Uterus (tissue), 3 donors: ENCODE measurements at regions not wholly inside any gene's neighbourhood (a gene's known extent, or its start where the extent isn't known, plus 50 kb on each side); places are given as distances from the start of the nearest gene placed in this dataset.

Experiments
- DNase-seq, 2 donors: peaks; one replicate each; pipeline ENCODE4 v3.0.0-alpha.2; 2019 to 2020
- H3K27ac ChIP-seq, 2 donors: fragments of 200-600 bp; sonication (generic); 1 replicate in 1 of 2; 2 replicates in 1 of 2; pipeline ENCODE4 v1.5.1; 2016 to 2018
- H3K27me3 ChIP-seq, 2 donors: fragments of 200-600 bp; sonication (generic); one replicate each; pipeline ENCODE4 v1.5.1; 2018 to 2019; ENCODE audit warnings: control low read depth in 1 of 2
- H3K36me3 ChIP-seq, 2 donors: fragments of 200-600 bp; sonication (generic); one replicate each; pipeline ENCODE4 v1.5.1; 2019; ENCODE audit warnings: control low read depth in 1 of 2
- H3K4me1 ChIP-seq, 2 donors: fragments of 200-600 bp; sonication (generic); one replicate each; pipeline ENCODE4 v1.5.1; 2018 to 2019; ENCODE audit warnings: control low read depth in 1 of 2
- H3K4me3 ChIP-seq, 2 donors: fragments of 200-600 bp; sonication (generic); 1 replicate in 1 of 2; 2 replicates in 1 of 2; pipeline ENCODE4 v1.5.1; 2018 to 2019; ENCODE audit warnings: mild to moderate bottlenecking in 1 of 2
- H3K9me3 ChIP-seq, 2 donors: fragments of 200-600 bp; sonication (generic); one replicate each; pipeline ENCODE4 v1.5.1; 2019; ENCODE audit warnings: control low read depth in 1 of 2
- CTCF ChIP-seq, 4 experiments: fragments of 200-600 bp in 2 of 4; fragments of 450-650 bp in 2 of 4; sonication (generic) in 2 of 4; IDR thresholded peaks; one replicate each; pipeline ENCODE4 v1.5.1; 2016 to 2019; ENCODE audit warnings: antibody characterized with exemption in 4 of 4, mild to moderate bottlenecking in 2 of 4, moderate library complexity in 1 of 4
- POLR2A ChIP-seq, 2 donors: fragments of 450-650 bp; IDR thresholded peaks; one replicate each; pipeline ENCODE4 v1.6.1; 2016; ENCODE audit warnings: antibody characterized with exemption in 2 of 2, mild to moderate bottlenecking in 1 of 2, moderate library complexity in 1 of 2
- intact Hi-C: fragments of 100-400 bp; cut with DNase I; formaldehyde crosslinking; loops from one replicate; pipeline ENCODE4 v1.15.1; 2023; ENCODE audit warnings: low total_unique reads
- donor health status: DM: yes; HTN: yes; CAD: no.

- intact Hi-C loops: no loop called here
- no peaks in the 10 kb centered on the region for H3K9me3 ChIP-seq
- no peaks in the 10 kb centered on the region for H3K27me3 ChIP-seq
- H3K4me1 ChIP-seq: no peaks in the 10 kb centered on the region
- no peak overlapping the region for H3K27ac ChIP-seq
- no peaks in the 10 kb centered on the region for H3K36me3 ChIP-seq
- H3K4me3 ChIP-seq: no peak overlapping the region
- TF ChIP-seq POLR2A (IDR thresholded peaks at IDR 0.05) (no peak), CTCF (IDR thresholded peaks at IDR 0.05) (no peak)
- no peak for DNase-seq
These were observed 223.1 kb upstream of the POGK start for GRCh38 chr1:166616206-166616605.

- H3K9me3 ChIP-seq: no peaks in the 10 kb centered on the region
- no peak overlapping the region for H3K4me3 ChIP-seq
- no peak for TF ChIP-seq POLR2A (IDR thresholded peaks at IDR 0.05)
- no peak for TF ChIP-seq CTCF (IDR thresholded peaks at IDR 0.05)
- H3K27me3 ChIP-seq: no peaks in the 10 kb centered on the region
- H3K27ac ChIP-seq: no peak overlapping the region
- H3K4me1 ChIP-seq: no peaks in the 10 kb centered on the region
- no peak for DNase-seq
- intact Hi-C loops: no loop called here
- H3K36me3 ChIP-seq: no peaks in the 10 kb centered on the region
These were observed 212.6 kb upstream of the POGK start for GRCh38 chr1:166626711-166627110.

GRCh38 chr1:166627558-166627957 is 211.7 kb upstream of the POGK start:
- DNase-seq: no peak
- intact Hi-C loops: no loop called here
- Histone ChIP-seq H3K9me3 (no peaks in the 10 kb centered on the region), H3K27me3 (no peaks in the 10 kb centered on the region), H3K4me3 (no peak overlapping the region), H3K36me3 (no peaks in the 10 kb centered on the region), H3K27ac (no peak overlapping the region), H3K4me1 (no peaks in the 10 kb centered on the region)
- TF ChIP-seq POLR2A (IDR thresholded peaks at IDR 0.05): no peak
- TF ChIP-seq CTCF (IDR thresholded peaks at IDR 0.05): no peak

- Histone ChIP-seq H3K4me1 (no peaks in the 10 kb centered on the region), H3K27ac (no peak overlapping the region), H3K27me3 (no peaks in the 10 kb centered on the region), H3K4me3 (no peak overlapping the region), H3K36me3 (no peaks in the 10 kb centered on the region), H3K9me3 (no peaks in the 10 kb centered on the region)
- DNase-seq: no peak
- intact Hi-C loops: no loop called here
- TF ChIP-seq POLR2A (IDR thresholded peaks at IDR 0.05): no peak
These were observed 211.0 kb upstream of the POGK start for GRCh38 chr1:166628259-166628658.

GRCh38 chr1:166629946-166630345 is 209.3 kb upstream of the POGK start:
- no peak overlapping the region for H3K27ac ChIP-seq
- H3K27me3 ChIP-seq: no peaks in the 10 kb centered on the region
- DNase-seq: no peak
- no peaks in the 10 kb centered on the region for H3K4me1 ChIP-seq
- no peaks in the 10 kb centered on the region for H3K9me3 ChIP-seq
- TF ChIP-seq POLR2A (IDR thresholded peaks at IDR 0.05) (no peak), CTCF (IDR thresholded peaks at IDR 0.05) (no peak)
- intact Hi-C loops: no loop called here
- H3K4me3 ChIP-seq: no peak overlapping the region
- no peaks in the 10 kb centered on the region for H3K36me3 ChIP-seq

- H3K4me3 ChIP-seq: no peak overlapping the region
- H3K36me3 ChIP-seq: no peaks in the 10 kb centered on the region
- H3K9me3 ChIP-seq: no peaks in the 10 kb centered on the region
- no peak for DNase-seq
- no peak for TF ChIP-seq POLR2A (IDR thresholded peaks at IDR 0.05)
- TF ChIP-seq CTCF (IDR thresholded peaks at IDR 0.05): no peak
- H3K27ac ChIP-seq: no peak overlapping the region
- H3K4me1 ChIP-seq: no peaks in the 10 kb centered on the region
- intact Hi-C loops: no loop called here
- no peaks in the 10 kb centered on the region for H3K27me3 ChIP-seq
These were observed 208.9 kb upstream of the POGK start for GRCh38 chr1:166630369-166630768.
